Psoas muscle (tissue), 7 donors: ENCODE measurements at regions not wholly inside any gene's neighbourhood (a gene's known extent, or its start where the extent isn't known, plus 50 kb on each side); places are given as distances from the start of the nearest gene placed in this dataset.

ENCODE experiments used
- ATAC-seq, 4 donors: fragments of 200-7000 bp; cut with Tn5 transposase; one replicate each; pipeline ENCODE4 v1.9.1; 2020; ENCODE audit warnings: moderate library complexity in 3 of 4, mild to moderate bottlenecking in 2 of 4
- DNase-seq, 2 donors: peaks; one replicate each; pipeline ENCODE4 v3.0.0-alpha.2; 2020
- H3K27ac ChIP-seq: fragments of 200-600 bp; one replicate; pipeline ENCODE4 v1.8.0; 2022
- H3K27me3 ChIP-seq, 3 donors: fragments of 200-600 bp in 1 of 3; one replicate each; pipeline versions ENCODE4 v1.6.1 to v1.8.0; 2013 to 2022; ENCODE audit warnings: low read length in 2 of 3, mild to moderate bottlenecking in 2 of 3, moderate library complexity in 1 of 3; ENCODE audit not compliant: insufficient read depth in 3 of 3
- H3K36me3 ChIP-seq, 2 donors: fragments of 200-600 bp in 1 of 2; one replicate each; pipeline versions ENCODE4 v1.6.1 to v1.8.0; 2013 to 2022; ENCODE audit warnings: low read depth in 1 of 2, mild to moderate bottlenecking in 1 of 2, moderate library complexity in 1 of 2; ENCODE audit not compliant: insufficient read depth in 1 of 2
- H3K4me1 ChIP-seq: fragments of 200-600 bp; one replicate; pipeline ENCODE4 v1.8.0; 2022
- H3K4me3 ChIP-seq: fragments of 200-600 bp; one replicate; pipeline ENCODE4 v1.8.0; 2022; ENCODE audit warnings: mild to moderate bottlenecking
- H3K9me3 ChIP-seq: fragments of 200-600 bp; one replicate; pipeline ENCODE4 v1.8.0; 2022
- WGBS, 3 donors: extraction: QIAGEN DNeasy Blood & Tissue Kit; methylation state at CpG; one replicate each; pipeline versions ENCODE4 v1.1.6 to v1.1.7; 2013; 5-methylcytosine and 5-hydroxymethylcytosine counted together
- intact Hi-C, 2 donors: fragments of 100-400 bp; cut with DNase I; formaldehyde crosslinking; loops; one replicate each; pipeline versions ENCODE4 v1.11.0 to v1.14.2; 2022
- TF ChIP-seq, protein P1 (sequence below): fragments of 200-600 bp; IDR thresholded peaks from one replicate; pipeline ENCODE4 v1.8.0; 2022; ENCODE audit warnings: antibody characterized with exemption
- donor health status: healthy with polysubstance abuse.
- donor health status: DM: no; HTN: no; CAD: no; lungs with moderate emphysema.
- donor health status: Bipolar disorder and iron deficiency.
- donor health status: healthy.
- donor health status: DM: yes; HTN: yes; CAD: no.
- donor health status: DM: no; HTN: no; CAD: no.
- donor health status: DM: yes; HTN: yes; CAD: no.

DNA sequence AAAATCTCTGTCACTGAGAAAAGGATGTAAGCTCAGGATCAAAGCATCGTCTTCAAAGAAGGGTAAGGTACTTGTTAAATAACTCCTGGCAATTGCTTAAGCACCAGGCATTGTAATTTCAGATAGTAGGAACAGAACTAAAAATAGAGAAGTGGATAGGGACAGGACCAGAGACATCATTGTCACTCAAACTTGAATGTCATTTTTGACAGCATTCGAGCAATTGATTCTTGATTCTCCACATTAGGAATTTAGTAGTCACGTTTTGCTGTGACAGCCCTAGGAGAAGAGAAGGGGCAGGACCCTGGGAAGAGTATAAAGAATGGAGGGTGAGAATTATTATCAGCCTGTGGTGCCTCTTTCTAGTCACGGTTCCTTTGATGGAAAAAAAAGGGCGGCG is 50.1 kb upstream of the BACH2 start:
- Histone ChIP-seq H3K27ac (no peak overlapping the region), H3K9me3 (no peaks in the 10 kb centered on the region), H3K27me3 (peaks cover 0 to 7% (median 0%) of the 10 kb centered on the region in 3 donors), H3K36me3 (no peaks in the 10 kb centered on the region), H3K4me1 (no peaks in the 10 kb centered on the region), H3K4me3 (no peak overlapping the region)
- ATAC-seq, result no peak
- no peak for DNase-seq
- TF ChIP-seq, protein P1, sequence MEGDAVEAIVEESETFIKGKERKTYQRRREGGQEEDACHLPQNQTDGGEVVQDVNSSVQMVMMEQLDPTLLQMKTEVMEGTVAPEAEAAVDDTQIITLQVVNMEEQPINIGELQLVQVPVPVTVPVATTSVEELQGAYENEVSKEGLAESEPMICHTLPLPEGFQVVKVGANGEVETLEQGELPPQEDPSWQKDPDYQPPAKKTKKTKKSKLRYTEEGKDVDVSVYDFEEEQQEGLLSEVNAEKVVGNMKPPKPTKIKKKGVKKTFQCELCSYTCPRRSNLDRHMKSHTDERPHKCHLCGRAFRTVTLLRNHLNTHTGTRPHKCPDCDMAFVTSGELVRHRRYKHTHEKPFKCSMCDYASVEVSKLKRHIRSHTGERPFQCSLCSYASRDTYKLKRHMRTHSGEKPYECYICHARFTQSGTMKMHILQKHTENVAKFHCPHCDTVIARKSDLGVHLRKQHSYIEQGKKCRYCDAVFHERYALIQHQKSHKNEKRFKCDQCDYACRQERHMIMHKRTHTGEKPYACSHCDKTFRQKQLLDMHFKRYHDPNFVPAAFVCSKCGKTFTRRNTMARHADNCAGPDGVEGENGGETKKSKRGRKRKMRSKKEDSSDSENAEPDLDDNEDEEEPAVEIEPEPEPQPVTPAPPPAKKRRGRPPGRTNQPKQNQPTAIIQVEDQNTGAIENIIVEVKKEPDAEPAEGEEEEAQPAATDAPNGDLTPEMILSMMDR, result no peak
- intact Hi-C loops, result no loop called here
- 61 to 72% (median 63%) methylated on average over 6 of the region's 6 CpGs for WGBS, 3 donors
